ENCODE measurements at regions not wholly inside any gene's neighbourhood (a gene's known extent, or its start where the extent isn't known, plus 50 kb on each side); places are given as distances from the start of the nearest gene placed in this dataset.
A peak's percentile ranks its signal among the peaks of the same experiment; 100 is the strongest.
"Not testable (repeated sequence)": the region's sequence is repeated elsewhere in the genome, so short reads cannot be mapped to it uniquely, and the experiment has no call there.

DNA sequence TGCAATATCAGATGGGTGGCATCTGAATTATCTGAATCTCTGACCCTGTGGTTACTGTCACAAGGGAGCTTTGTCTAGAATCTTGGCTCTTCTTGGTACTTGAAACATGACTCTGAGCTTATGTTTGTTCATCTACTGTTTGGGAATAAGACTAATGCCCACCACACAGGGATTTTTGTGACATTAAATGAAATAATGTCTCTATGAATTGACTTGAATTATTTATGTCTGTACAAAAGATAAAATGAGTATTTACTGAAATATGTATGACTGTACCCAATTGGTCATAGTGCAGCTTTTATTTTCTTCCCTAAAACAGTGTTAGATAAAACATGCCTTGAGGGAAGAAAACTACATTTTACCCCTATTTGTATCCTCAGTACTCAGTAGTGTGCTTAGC, 87.9 kb upstream of the ZPLD1 start:
- Histone ChIP-seq H3K9me3 (ENCODE audit: insufficient read depth, low read depth, low read length) (no peaks in the 10 kb centered on the region), H3K4me1 (ENCODE audit: insufficient read depth, low read length) (no peaks in the 10 kb centered on the region), H3K27ac (ENCODE audit: low read depth, low read length) (no peak overlapping the region), H3K4me3 (ENCODE audit: low read length) (no peak overlapping the region), H3K27me3 (ENCODE audit: insufficient read depth, low read length) (no peaks in the 10 kb centered on the region), H3K9ac (ENCODE audit: low read depth, low read length) (no peak overlapping the region), H3K36me3 (ENCODE audit: insufficient read depth, low read length) (no peaks in the 10 kb centered on the region)

DNA sequence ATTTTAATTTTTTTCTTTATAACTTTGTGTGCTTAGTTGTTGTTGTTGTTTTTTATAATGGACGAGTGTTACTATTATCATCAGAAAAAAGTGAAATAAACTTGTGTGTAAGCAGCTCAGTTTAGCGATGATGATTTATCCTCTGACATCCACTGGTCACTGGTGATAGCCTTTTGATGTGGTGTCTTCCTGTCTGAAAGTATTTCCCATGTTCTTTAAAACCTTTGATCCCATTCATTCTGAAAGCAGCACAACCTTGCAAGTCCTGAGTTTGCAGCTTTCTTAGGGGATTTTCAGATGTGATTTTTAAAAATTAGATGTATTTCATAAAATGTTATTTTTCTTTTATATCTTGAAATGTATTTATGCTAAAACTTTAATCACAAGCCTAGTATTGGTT, 85.9 kb upstream of the ZPLD1 start:
- H3K27ac ChIP-seq (ENCODE audit: low read depth, low read length): no peak overlapping the region
- no peaks in the 10 kb centered on the region for H3K27me3 ChIP-seq (ENCODE audit: insufficient read depth, low read length)
- 90% methylated on average over 2 of the region's 2 CpGs for WGBS
- no peaks in the 10 kb centered on the region for H3K4me1 ChIP-seq (ENCODE audit: insufficient read depth, low read length)
- no peaks in the 10 kb centered on the region for H3K36me3 ChIP-seq (ENCODE audit: insufficient read depth, low read length)
- no peak overlapping the region for H3K9ac ChIP-seq (ENCODE audit: low read depth, low read length)
- H3K4me3 ChIP-seq (ENCODE audit: low read length): no peak overlapping the region
- H3K9me3 ChIP-seq (ENCODE audit: insufficient read depth, low read depth, low read length): no peaks in the 10 kb centered on the region

DNA sequence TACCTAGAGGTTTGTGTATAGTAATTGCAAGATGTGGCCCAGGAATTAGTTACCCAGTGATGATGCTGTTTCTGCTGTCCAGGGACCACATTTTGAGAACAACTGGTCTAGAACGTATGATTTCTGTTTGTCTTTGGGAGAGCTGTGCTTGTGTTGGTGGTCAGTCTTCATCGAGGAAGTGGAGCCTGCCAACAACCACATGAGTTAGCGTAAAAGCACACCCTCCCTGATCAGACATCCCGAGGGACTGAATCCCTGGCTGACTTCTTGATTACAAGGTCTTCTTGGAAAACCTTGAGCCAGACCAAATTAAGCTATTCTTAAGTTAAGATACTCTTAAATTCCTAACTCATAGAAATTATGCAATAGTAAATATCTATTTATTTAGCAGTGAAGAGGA, 81.7 kb upstream of the ZPLD1 start:
- Histone ChIP-seq H3K36me3 (ENCODE audit: insufficient read depth, low read length) (no peaks in the 10 kb centered on the region), H3K9me3 (ENCODE audit: insufficient read depth, low read depth, low read length) (no peaks in the 10 kb centered on the region), H3K27ac (ENCODE audit: low read depth, low read length) (no peak overlapping the region), H3K4me3 (ENCODE audit: low read length) (no peak overlapping the region), H3K9ac (ENCODE audit: low read depth, low read length) (no peak overlapping the region), H3K27me3 (ENCODE audit: insufficient read depth, low read length) (no peaks in the 10 kb centered on the region), H3K4me1 (ENCODE audit: insufficient read depth, low read length) (peaks cover 28% of the 10 kb centered on the region)
- 98% methylated on average over 4 of the region's 4 CpGs for WGBS

DNA sequence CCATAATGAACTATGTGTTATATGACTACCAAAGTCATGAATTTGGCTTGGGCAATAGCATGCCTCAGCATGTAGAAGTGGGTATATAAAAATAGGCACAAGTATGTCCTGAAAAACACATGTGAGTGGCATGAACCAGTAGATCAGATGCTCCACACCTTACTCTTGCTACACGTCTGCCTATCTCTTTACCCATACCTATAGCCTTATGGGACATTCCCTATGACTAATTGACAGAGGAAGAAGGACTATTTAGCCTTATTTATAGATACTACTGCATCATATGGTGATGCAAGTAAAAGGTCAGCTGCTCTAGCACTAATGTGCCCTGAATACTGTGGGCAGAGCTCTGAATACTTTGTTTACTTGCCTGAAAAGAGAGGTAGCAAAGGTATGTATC, 81.0 kb upstream of the ZPLD1 start:
- Histone ChIP-seq H3K4me3 (ENCODE audit: low read length) (no peak overlapping the region), H3K9me3 (ENCODE audit: insufficient read depth, low read depth, low read length) (no peaks in the 10 kb centered on the region), H3K36me3 (ENCODE audit: insufficient read depth, low read length) (no peaks in the 10 kb centered on the region), H3K9ac (ENCODE audit: low read depth, low read length) (no peak overlapping the region), H3K27me3 (ENCODE audit: insufficient read depth, low read length) (no peaks in the 10 kb centered on the region), H3K4me1 (ENCODE audit: insufficient read depth, low read length) (peaks cover 28% of the 10 kb centered on the region), H3K27ac (ENCODE audit: low read depth, low read length) (no peak overlapping the region)
- WGBS: 100% methylated on average over 1 of the region's 1 CpG

DNA sequence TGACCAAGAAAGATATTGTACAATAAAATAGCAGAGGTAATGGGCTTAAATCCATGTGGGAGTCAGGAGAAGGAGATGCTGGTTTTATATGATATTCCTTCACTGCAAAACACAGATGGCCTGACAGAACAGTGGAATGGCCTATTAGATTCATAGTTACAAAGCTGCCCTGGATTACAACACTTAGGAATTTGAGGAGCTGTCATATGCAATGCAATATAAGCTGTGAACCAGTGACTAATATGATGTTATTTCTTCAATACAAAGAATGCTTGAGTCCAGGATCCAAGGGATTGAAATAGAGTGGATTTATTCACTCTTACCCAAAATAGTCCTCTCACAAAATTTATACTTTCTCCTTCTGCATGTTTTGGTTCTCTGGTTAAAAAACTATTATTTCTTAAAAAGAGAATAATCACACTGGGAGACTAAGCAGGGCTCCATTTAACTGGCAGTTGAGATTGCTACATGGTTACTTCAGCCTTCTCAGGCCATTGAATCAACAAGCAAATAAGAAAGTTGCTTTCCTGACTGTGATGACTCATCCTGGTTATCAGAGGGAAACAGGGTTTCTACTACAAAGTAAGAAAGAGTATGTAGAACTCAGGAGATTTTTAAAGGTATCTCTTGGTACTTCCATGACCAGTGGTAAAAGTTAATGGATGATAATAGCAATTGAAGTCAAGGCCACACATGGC, 79.8 kb upstream of the ZPLD1 start:
- no peak overlapping the region for H3K9ac ChIP-seq (ENCODE audit: low read depth, low read length)
- H3K4me3 ChIP-seq (ENCODE audit: low read length): no peak overlapping the region
- H3K4me1 ChIP-seq (ENCODE audit: insufficient read depth, low read length): peaks cover 36% of the 10 kb centered on the region
- no peaks in the 10 kb centered on the region for H3K9me3 ChIP-seq (ENCODE audit: insufficient read depth, low read depth, low read length)
- H3K27ac ChIP-seq (ENCODE audit: low read depth, low read length): no peak overlapping the region
- no peaks in the 10 kb centered on the region for H3K36me3 ChIP-seq (ENCODE audit: insufficient read depth, low read length)
- no peaks in the 10 kb centered on the region for H3K27me3 ChIP-seq (ENCODE audit: insufficient read depth, low read length)

DNA sequence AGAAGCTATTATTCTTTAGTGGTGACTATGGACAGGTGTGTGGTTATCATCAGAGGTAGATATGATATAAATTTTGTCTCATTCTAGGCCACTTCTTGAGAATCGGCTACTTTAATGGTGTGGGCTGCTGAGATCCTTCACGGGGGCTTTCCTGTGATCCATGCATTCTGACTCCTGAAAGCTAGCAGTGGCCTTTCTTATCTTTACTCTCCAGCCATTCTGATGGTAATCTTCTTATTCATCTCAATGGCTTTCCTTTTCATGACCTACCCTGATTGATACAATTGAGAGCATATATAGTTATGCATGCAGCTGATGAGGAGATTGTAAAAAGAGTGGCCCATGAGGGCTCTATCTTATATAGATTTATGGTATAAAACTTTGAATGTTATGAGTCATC, 78.3 kb upstream of the ZPLD1 start:
- Histone ChIP-seq H3K9ac (ENCODE audit: low read depth, low read length) (no peak overlapping the region), H3K27ac (ENCODE audit: low read depth, low read length) (no peak overlapping the region), H3K36me3 (ENCODE audit: insufficient read depth, low read length) (no peaks in the 10 kb centered on the region), H3K4me3 (ENCODE audit: low read length) (no peak overlapping the region), H3K9me3 (ENCODE audit: insufficient read depth, low read depth, low read length) (no peaks in the 10 kb centered on the region), H3K4me1 (ENCODE audit: insufficient read depth, low read length) (peaks cover 52% of the 10 kb centered on the region), H3K27me3 (ENCODE audit: insufficient read depth, low read length) (no peaks in the 10 kb centered on the region)
- WGBS: 75% methylated on average over 2 of the region's 2 CpGs

DNA sequence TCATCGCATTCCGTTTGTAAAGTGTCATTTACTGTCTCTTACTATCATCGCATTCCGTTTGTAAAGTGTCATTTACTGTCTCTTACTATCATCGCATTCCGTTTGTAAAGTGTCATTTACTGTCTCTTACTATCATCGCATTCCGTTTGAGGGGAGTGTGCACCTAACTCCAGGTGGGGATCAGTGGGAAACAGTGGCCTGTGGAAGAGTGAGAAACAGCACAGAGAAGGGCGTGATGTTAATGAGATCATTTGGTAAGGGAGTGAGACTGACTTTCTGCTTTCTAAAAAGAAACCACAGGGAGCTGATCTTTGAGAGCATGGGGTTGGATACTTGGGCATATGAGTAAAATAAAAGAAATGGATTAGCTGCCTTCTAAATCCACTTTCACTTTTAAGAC, 77.5 kb upstream of the ZPLD1 start:
- not testable (repeated sequence) for H3K27ac ChIP-seq (ENCODE audit: low read depth, low read length); H3K9ac ChIP-seq (ENCODE audit: low read depth, low read length); H3K36me3 ChIP-seq (ENCODE audit: insufficient read depth, low read length); H3K9me3 ChIP-seq (ENCODE audit: insufficient read depth, low read depth, low read length); H3K27me3 ChIP-seq (ENCODE audit: insufficient read depth, low read length); H3K4me3 ChIP-seq (ENCODE audit: low read length)
- 89% methylated on average over 7 of the region's 9 CpGs for WGBS
- peaks cover 52% of the 10 kb centered on the region for H3K4me1 ChIP-seq (ENCODE audit: insufficient read depth, low read length)

DNA sequence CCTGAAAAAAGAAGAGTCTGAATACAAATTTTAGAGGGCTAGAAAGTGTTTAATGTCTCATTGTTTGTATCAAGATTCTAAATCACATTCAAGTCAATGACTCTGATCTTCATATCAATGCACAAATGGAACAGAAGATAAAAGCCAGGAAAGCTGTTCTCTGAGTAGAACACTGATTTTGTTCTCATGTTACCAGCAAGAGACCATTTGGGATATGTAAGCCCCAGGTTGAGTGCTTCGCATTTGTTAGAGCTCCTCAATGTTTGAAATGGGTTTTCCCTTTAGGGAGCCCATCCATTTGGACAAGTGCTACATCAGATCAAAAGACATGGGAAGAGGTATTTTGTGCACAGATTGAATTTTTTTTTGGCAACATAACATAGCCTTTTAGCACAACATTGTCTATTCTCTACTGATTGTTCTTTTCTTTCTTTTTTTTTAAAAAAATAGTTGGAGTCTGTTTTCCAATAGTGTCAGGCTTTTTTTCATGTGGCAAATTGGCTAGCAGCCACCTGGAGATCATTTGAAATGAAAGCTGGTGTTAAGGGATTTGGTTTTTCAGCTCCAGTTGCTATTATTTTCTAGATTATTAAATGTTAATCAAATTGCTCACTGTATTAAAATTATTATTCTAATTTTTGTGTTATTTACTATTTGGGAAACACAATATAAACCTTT, 74.5 kb upstream of the ZPLD1 start:
- H3K4me3 ChIP-seq (ENCODE audit: low read length): no peak overlapping the region
- H3K9ac ChIP-seq (ENCODE audit: low read depth, low read length): no peak overlapping the region
- H3K9me3 ChIP-seq (ENCODE audit: insufficient read depth, low read depth, low read length): no peaks in the 10 kb centered on the region
- 70% methylated on average over 1 of the region's 1 CpG for WGBS
- H3K36me3 ChIP-seq (ENCODE audit: insufficient read depth, low read length): no peaks in the 10 kb centered on the region
- H3K27ac ChIP-seq (ENCODE audit: low read depth, low read length): peak overlapping the region; percentile 37; the same call in 1 of the 2 replicates
- no peaks in the 10 kb centered on the region for H3K27me3 ChIP-seq (ENCODE audit: insufficient read depth, low read length)
- H3K4me1 ChIP-seq (ENCODE audit: insufficient read depth, low read length): peaks cover 48% of the 10 kb centered on the region

DNA sequence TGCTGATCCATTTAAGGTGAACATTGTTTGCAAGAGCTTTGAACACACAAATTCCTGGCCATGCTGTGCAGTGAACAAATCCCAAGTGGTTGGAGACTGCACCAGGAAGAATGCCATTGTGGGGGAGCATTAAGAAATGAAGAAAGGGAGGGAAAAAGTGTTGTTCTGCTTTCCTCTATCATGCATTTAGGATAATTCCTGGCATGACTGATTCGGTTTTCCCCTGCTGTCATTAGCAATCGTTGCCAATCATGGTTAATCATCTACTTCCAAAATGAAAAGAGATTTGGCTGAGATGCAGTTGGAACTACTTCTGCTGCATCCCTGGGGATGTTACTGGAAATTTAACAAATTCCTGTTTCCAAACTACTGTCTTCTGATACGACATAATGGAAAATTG, 73.7 kb upstream of the ZPLD1 start:
- Histone ChIP-seq H3K4me1 (ENCODE audit: insufficient read depth, low read length) (peaks cover 42% of the 10 kb centered on the region), H3K9ac (ENCODE audit: low read depth, low read length) (no peak overlapping the region), H3K36me3 (ENCODE audit: insufficient read depth, low read length) (no peaks in the 10 kb centered on the region), H3K9me3 (ENCODE audit: insufficient read depth, low read depth, low read length) (no peaks in the 10 kb centered on the region), H3K27ac (ENCODE audit: low read depth, low read length) (no peak overlapping the region), H3K27me3 (ENCODE audit: insufficient read depth, low read length) (no peaks in the 10 kb centered on the region), H3K4me3 (ENCODE audit: low read length) (no peak overlapping the region)
- 44% methylated on average over 2 of the region's 3 CpGs for WGBS

DNA sequence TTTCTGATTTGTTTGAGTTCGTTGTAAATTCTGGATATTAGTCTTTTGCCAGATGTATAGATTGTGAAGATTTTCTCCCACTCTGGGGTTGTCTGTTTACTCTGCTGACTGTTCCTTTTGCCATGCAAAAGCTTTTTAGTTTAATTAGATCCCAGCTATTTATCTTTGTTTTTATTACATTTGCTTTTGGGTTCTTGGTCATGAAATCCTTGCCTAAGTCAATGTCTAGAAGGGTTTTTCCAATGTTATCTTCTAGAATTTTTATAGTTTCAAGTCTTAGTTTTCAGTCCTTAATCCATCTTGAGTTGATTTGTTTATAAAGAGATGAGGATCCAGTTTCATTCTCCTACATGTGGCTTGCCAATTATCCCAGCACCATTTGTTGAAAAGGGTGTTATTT, 68.7 kb upstream of the ZPLD1 start:
- not testable (repeated sequence) for H3K9ac ChIP-seq (ENCODE audit: low read depth, low read length); H3K9me3 ChIP-seq (ENCODE audit: insufficient read depth, low read depth, low read length); H3K4me3 ChIP-seq (ENCODE audit: low read length); H3K36me3 ChIP-seq (ENCODE audit: insufficient read depth, low read length); H3K4me1 ChIP-seq (ENCODE audit: insufficient read depth, low read length); H3K27me3 ChIP-seq (ENCODE audit: insufficient read depth, low read length); H3K27ac ChIP-seq (ENCODE audit: low read depth, low read length)
- 83% methylated on average over 1 of the region's 1 CpG for WGBS

DNA sequence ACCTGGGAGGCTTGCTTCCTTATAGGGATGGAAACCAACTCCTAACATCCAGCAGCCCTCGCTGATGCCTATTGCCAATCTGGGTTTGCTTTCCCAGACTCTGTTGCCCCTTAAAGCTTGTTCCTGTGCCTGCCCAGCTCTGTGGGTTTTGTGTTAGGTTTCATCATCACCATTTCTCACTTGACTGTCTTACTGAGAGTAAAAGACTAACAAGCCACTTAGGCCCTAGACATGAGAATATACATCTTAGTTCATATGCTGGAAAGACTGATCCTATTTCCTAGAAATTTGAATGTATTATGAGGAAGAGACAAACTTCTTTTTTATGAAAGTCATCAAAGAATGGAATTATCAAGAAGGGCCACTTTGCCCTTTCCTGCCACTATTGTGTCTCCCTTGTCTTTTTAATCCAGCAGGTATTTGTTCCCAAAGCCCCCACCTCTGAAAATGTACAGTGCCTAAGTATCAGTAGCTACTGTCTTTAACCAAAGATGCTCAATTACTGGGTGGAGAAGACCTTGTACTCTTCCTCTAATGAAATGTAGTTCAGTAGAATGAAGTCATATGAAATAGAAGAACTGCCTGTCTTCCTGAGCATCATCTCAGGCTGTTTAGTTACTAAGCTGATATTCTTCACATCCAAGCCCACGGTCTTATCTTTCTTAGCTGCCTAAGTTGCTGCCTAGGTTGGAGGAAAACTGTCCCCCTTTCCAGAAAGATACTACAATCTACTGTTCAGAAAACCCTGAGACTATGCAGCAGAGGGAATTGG, 59.8 kb upstream of the ZPLD1 start:
- Histone ChIP-seq H3K4me1 (ENCODE audit: insufficient read depth, low read length) (no peaks in the 10 kb centered on the region), H3K4me3 (ENCODE audit: low read length) (no peak overlapping the region), H3K27ac (ENCODE audit: low read depth, low read length) (no peak overlapping the region), H3K36me3 (ENCODE audit: insufficient read depth, low read length) (no peaks in the 10 kb centered on the region), H3K9ac (ENCODE audit: low read depth, low read length) (no peak overlapping the region), H3K27me3 (ENCODE audit: insufficient read depth, low read length) (no peaks in the 10 kb centered on the region), H3K9me3 (ENCODE audit: insufficient read depth, low read depth, low read length) (no peaks in the 10 kb centered on the region)
- WGBS: 92% methylated on average over 2 of the region's 2 CpGs
